T-helper 9 cell (primary cell): ENCODE measurements at regions not wholly inside any gene's neighbourhood (a gene's known extent, or its start where the extent isn't known, plus 50 kb on each side); places are given as distances from the start of the nearest gene placed in this dataset.
"Not testable (repeated sequence)": the region's sequence is repeated elsewhere in the genome, so short reads cannot be mapped to it uniquely, and the experiment has no call there.

Source experiments
- DNase-seq: peaks from one replicate; pipeline ENCODE4 v3.0.0-alpha.2; 2020

- DNase-seq: no peak
Observed at GRCh38 chr1:57612833-57613232, 189.0 kb upstream of the DAB1 start.

- no peak for DNase-seq
Observed at GRCh38 chr1:57605933-57606332, 182.1 kb upstream of the DAB1 start.

GRCh38 chr1:57603696-57604095, 179.8 kb upstream of the DAB1 start:
- DNase-seq: no peak

GRCh38 chr1:57600424-57600823, 176.6 kb upstream of the DAB1 start:
- DNase-seq: no peak

GRCh38 chr1:57599236-57599994, 175.6 kb upstream of the DAB1 start:
- no peak for DNase-seq

GRCh38 chr1:57597036-57597435, 173.2 kb upstream of the DAB1 start:
- DNase-seq: no peak

GRCh38 chr1:57594002-57594401, 170.1 kb upstream of the DAB1 start:
- DNase-seq: no peak

GRCh38 chr1:57591842-57592241, 168.0 kb upstream of the DAB1 start:
- DNase-seq: no peak

- no peak for DNase-seq
Observed at GRCh38 chr1:57590978-57591377, 167.1 kb upstream of the DAB1 start.

GRCh38 chr1:57586842-57587241, 163.0 kb upstream of the DAB1 start:
- no peak for DNase-seq

- no peak for DNase-seq
Observed at GRCh38 chr1:57578680-57579079, 154.8 kb upstream of the DAB1 start.

GRCh38 chr1:57578099-57578498, 154.2 kb upstream of the DAB1 start:
- DNase-seq: no peak

GRCh38 chr1:57576756-57577155, 152.9 kb upstream of the DAB1 start:
- DNase-seq: no peak

GRCh38 chr1:57572016-57572415, 148.2 kb upstream of the DAB1 start:
- DNase-seq: no peak

- DNase-seq: not testable (repeated sequence)
Observed at GRCh38 chr1:57558066-57558465, 134.2 kb upstream of the DAB1 start.

GRCh38 chr1:57553666-57554065, 129.8 kb upstream of the DAB1 start:
- DNase-seq: no peak

GRCh38 chr1:57551476-57551875, 127.6 kb upstream of the DAB1 start:
- DNase-seq: no peak

- DNase-seq: no peak
Observed at GRCh38 chr1:57550092-57550491, 126.2 kb upstream of the DAB1 start.

GRCh38 chr1:57549300-57549699, 125.4 kb upstream of the DAB1 start:
- DNase-seq: no peak

GRCh38 chr1:57546549-57547330, 122.9 kb upstream of the DAB1 start:
- DNase-seq: no peak

GRCh38 chr1:57544345-57544744, 120.5 kb upstream of the DAB1 start:
- DNase-seq: no peak

- DNase-seq: no peak
Observed at GRCh38 chr1:57536749-57537423, 113.0 kb upstream of the DAB1 start.

GRCh38 chr1:57532299-57532698, 108.4 kb upstream of the DAB1 start:
- no peak for DNase-seq

GRCh38 chr1:57530911-57531260, 107.0 kb upstream of the DAB1 start:
- not testable (repeated sequence) for DNase-seq
